Stimulated activated naive B cell treated with anti-CD40 and anti-IgM and Interleukin-4, amounts not matched to agents 10 μg/mL and 1 μg/mL and 100 μg/mL, for 72 hours (primary cell): ENCODE measurements at regions not wholly inside any gene's neighbourhood (a gene's known extent, or its start where the extent isn't known, plus 50 kb on each side); places are given as distances from the start of the nearest gene placed in this dataset.

Source experiments
- ATAC-seq, 2 donors: fragments of 150-1000 bp; cut with Tn5 transposase; replicated peaks; 2 replicates each; pipeline ENCODE4 v1.10.0; 2021; ENCODE audit warnings: moderate library complexity in 1 of 2
- DNase-seq: peaks from one replicate; pipeline ENCODE4 v3.0.0; 2021
- H3K27ac Mint-ChIP-seq: one replicate; pipeline ENCODE4 v1.8.0; 2022; ENCODE audit warnings: mild to moderate bottlenecking, mixed read lengths
- H3K27me3 Mint-ChIP-seq, 2 donors: one replicate each; pipeline ENCODE4 v1.8.0; 2022; ENCODE audit warnings: mixed read lengths in 2 of 2
- H3K36me3 Mint-ChIP-seq, 2 donors: one replicate each; pipeline ENCODE4 v1.8.0; 2022; ENCODE audit warnings: mixed read lengths in 2 of 2, mild to moderate bottlenecking in 1 of 2
- H3K4me1 Mint-ChIP-seq, 2 donors: one replicate each; pipeline ENCODE4 v1.8.0; 2022; ENCODE audit warnings: mixed read lengths in 2 of 2, mild to moderate bottlenecking in 1 of 2
- H3K4me3 Mint-ChIP-seq, 2 donors: one replicate each; pipeline ENCODE4 v1.8.0; 2022; ENCODE audit warnings: mild to moderate bottlenecking in 2 of 2, mixed read lengths in 2 of 2, moderate library complexity in 1 of 2
- H3K9me3 Mint-ChIP-seq, 2 donors: one replicate each; pipeline ENCODE4 v1.8.0; 2022; ENCODE audit warnings: mixed read lengths in 2 of 2, mild to moderate bottlenecking in 1 of 2

GRCh38 chr5:21694567-21694966 lies 1158.6 kb downstream of the CDH12 start:
- no peaks in the 10 kb centered on the region for H3K36me3 Mint-ChIP-seq
- H3K9me3 Mint-ChIP-seq, result peaks cover 0 to 1% of the 10 kb centered on the region in 2 donors
- no peak overlapping the region for H3K4me3 Mint-ChIP-seq
- H3K27me3 Mint-ChIP-seq, result no peaks in the 10 kb centered on the region
- DNase-seq (no peak), ATAC-seq (no peak)
- H3K4me1 Mint-ChIP-seq, result no peaks in the 10 kb centered on the region
- no peak overlapping the region for H3K27ac Mint-ChIP-seq

- no peaks in the 10 kb centered on the region for H3K4me1 Mint-ChIP-seq
- no peaks in the 10 kb centered on the region for H3K9me3 Mint-ChIP-seq
- no peak overlapping the region for H3K4me3 Mint-ChIP-seq
- no peak overlapping the region for H3K27ac Mint-ChIP-seq
- no peaks in the 10 kb centered on the region for H3K36me3 Mint-ChIP-seq
- ATAC-seq (no peak), DNase-seq (no peak)
- no peaks in the 10 kb centered on the region for H3K27me3 Mint-ChIP-seq
These were observed 1159.6 kb downstream of the CDH12 start for GRCh38 chr5:21693591-21693990.

GRCh38 chr5:21689587-21689986 lies 1163.6 kb downstream of the CDH12 start:
- ATAC-seq (no peak), DNase-seq (no peak)
- Mint-ChIP-seq H3K27me3 (no peaks in the 10 kb centered on the region), H3K9me3 (peaks cover 0 to 1% of the 10 kb centered on the region in 2 donors), H3K4me1 (no peaks in the 10 kb centered on the region), H3K36me3 (no peaks in the 10 kb centered on the region), H3K4me3 (no peak overlapping the region), H3K27ac (no peak overlapping the region)

GRCh38 chr5:21688655-21689054 lies 1164.5 kb downstream of the CDH12 start:
- Mint-ChIP-seq H3K9me3 (peaks cover 0 to 1% of the 10 kb centered on the region in 2 donors), H3K36me3 (no peaks in the 10 kb centered on the region), H3K4me1 (no peaks in the 10 kb centered on the region), H3K27me3 (no peaks in the 10 kb centered on the region), H3K4me3 (no peak overlapping the region), H3K27ac (no peak overlapping the region)
- DNase-seq (no peak), ATAC-seq (no peak)

GRCh38 chr5:21687621-21688020 lies 1165.5 kb downstream of the CDH12 start:
- Mint-ChIP-seq H3K27me3 (no peaks in the 10 kb centered on the region), H3K4me1 (no peaks in the 10 kb centered on the region), H3K9me3 (peaks cover 0 to 1% of the 10 kb centered on the region in 2 donors), H3K36me3 (no peaks in the 10 kb centered on the region), H3K4me3 (no peak overlapping the region), H3K27ac (no peak overlapping the region)
- no peak for ATAC-seq
- DNase-seq, result no peak

- Mint-ChIP-seq H3K27me3 (no peaks in the 10 kb centered on the region), H3K4me1 (no peaks in the 10 kb centered on the region), H3K9me3 (peaks cover 0 to 1% of the 10 kb centered on the region in 2 donors), H3K4me3 (no peak overlapping the region), H3K36me3 (no peaks in the 10 kb centered on the region), H3K27ac (no peak overlapping the region)
- no peak for DNase-seq
- ATAC-seq, result no peak
These were observed 1166.4 kb downstream of the CDH12 start for GRCh38 chr5:21686706-21687105.

- DNase-seq (no peak), ATAC-seq (no peak)
- H3K4me3 Mint-ChIP-seq, result no peak overlapping the region
- H3K27me3 Mint-ChIP-seq, result no peaks in the 10 kb centered on the region
- H3K36me3 Mint-ChIP-seq, result no peaks in the 10 kb centered on the region
- H3K9me3 Mint-ChIP-seq, result peaks cover 0 to 1% of the 10 kb centered on the region in 2 donors
- H3K4me1 Mint-ChIP-seq, result no peaks in the 10 kb centered on the region
- no peak overlapping the region for H3K27ac Mint-ChIP-seq
These were observed 1167.6 kb downstream of the CDH12 start for GRCh38 chr5:21685522-21685921.

GRCh38 chr5:21684992-21685391 lies 1168.2 kb downstream of the CDH12 start:
- no peak for DNase-seq
- H3K36me3 Mint-ChIP-seq, result no peaks in the 10 kb centered on the region
- H3K27me3 Mint-ChIP-seq, result no peaks in the 10 kb centered on the region
- ATAC-seq, result no peak
- no peaks in the 10 kb centered on the region for H3K4me1 Mint-ChIP-seq
- H3K4me3 Mint-ChIP-seq, result no peak overlapping the region
- peaks cover 0 to 1% of the 10 kb centered on the region in 2 donors for H3K9me3 Mint-ChIP-seq
- no peak overlapping the region for H3K27ac Mint-ChIP-seq

- no peak overlapping the region for H3K4me3 Mint-ChIP-seq
- H3K27me3 Mint-ChIP-seq, result no peaks in the 10 kb centered on the region
- H3K27ac Mint-ChIP-seq, result no peak overlapping the region
- H3K36me3 Mint-ChIP-seq, result no peaks in the 10 kb centered on the region
- no peaks in the 10 kb centered on the region for H3K4me1 Mint-ChIP-seq
- ATAC-seq (no peak), DNase-seq (no peak)
- H3K9me3 Mint-ChIP-seq, result no peaks in the 10 kb centered on the region
These were observed 1171.2 kb downstream of the CDH12 start for GRCh38 chr5:21681911-21682310.

- Mint-ChIP-seq H3K4me1 (no peaks in the 10 kb centered on the region), H3K27me3 (no peaks in the 10 kb centered on the region), H3K27ac (no peak overlapping the region), H3K4me3 (no peak overlapping the region), H3K9me3 (no peaks in the 10 kb centered on the region), H3K36me3 (no peaks in the 10 kb centered on the region)
- ATAC-seq (no peak), DNase-seq (no peak)
These were observed 1172.5 kb downstream of the CDH12 start for GRCh38 chr5:21680641-21681040.

GRCh38 chr5:21680196-21680595 lies 1172.9 kb downstream of the CDH12 start:
- no peak for ATAC-seq
- Mint-ChIP-seq H3K36me3 (no peaks in the 10 kb centered on the region), H3K4me3 (no peak overlapping the region), H3K27ac (no peak overlapping the region), H3K4me1 (no peaks in the 10 kb centered on the region), H3K27me3 (no peaks in the 10 kb centered on the region), H3K9me3 (no peaks in the 10 kb centered on the region)
- no peak for DNase-seq

GRCh38 chr5:21678526-21678925 lies 1174.6 kb downstream of the CDH12 start:
- Mint-ChIP-seq H3K27me3 (no peaks in the 10 kb centered on the region), H3K27ac (no peak overlapping the region), H3K4me1 (no peaks in the 10 kb centered on the region), H3K4me3 (no peak overlapping the region), H3K36me3 (no peaks in the 10 kb centered on the region), H3K9me3 (no peaks in the 10 kb centered on the region)
- DNase-seq (no peak), ATAC-seq (no peak)

- no peaks in the 10 kb centered on the region for H3K27me3 Mint-ChIP-seq
- no peak overlapping the region for H3K4me3 Mint-ChIP-seq
- H3K9me3 Mint-ChIP-seq, result peaks cover 0 to 1% of the 10 kb centered on the region in 2 donors
These were observed 1180.2 kb downstream of the CDH12 start for GRCh38 chr5:21672911-21673310.

GRCh38 chr5:21672360-21672759 lies 1180.8 kb downstream of the CDH12 start:
- Mint-ChIP-seq H3K27me3 (no peaks in the 10 kb centered on the region), H3K36me3 (no peaks in the 10 kb centered on the region), H3K4me3 (no peak overlapping the region), H3K9me3 (peaks cover 0 to 1% of the 10 kb centered on the region in 2 donors), H3K4me1 (no peaks in the 10 kb centered on the region), H3K27ac (no peak overlapping the region)
- ATAC-seq (no peak), DNase-seq (no peak)

More at GRCh38 chr5:21672911-21673310, 1180.2 kb downstream of the CDH12 start:
- DNase-seq, result no peak
- H3K27ac Mint-ChIP-seq, result no peak overlapping the region
- H3K4me1 Mint-ChIP-seq, result no peaks in the 10 kb centered on the region
- H3K36me3 Mint-ChIP-seq, result no peaks in the 10 kb centered on the region
- ATAC-seq, result no peak

GRCh38 chr5:21665524-21665923 lies 1187.6 kb downstream of the CDH12 start:
- H3K4me1 Mint-ChIP-seq, result no peaks in the 10 kb centered on the region
- ATAC-seq (no peak), DNase-seq (no peak)
- no peak overlapping the region for H3K4me3 Mint-ChIP-seq
- H3K27me3 Mint-ChIP-seq, result no peaks in the 10 kb centered on the region
- no peak overlapping the region for H3K27ac Mint-ChIP-seq
- no peaks in the 10 kb centered on the region for H3K36me3 Mint-ChIP-seq
- H3K9me3 Mint-ChIP-seq, result peaks cover 11 to 16% of the 10 kb centered on the region in 2 donors

- DNase-seq, result no peak
- H3K36me3 Mint-ChIP-seq, result no peaks in the 10 kb centered on the region
- no peak for ATAC-seq
- no peaks in the 10 kb centered on the region for H3K4me1 Mint-ChIP-seq
- H3K4me3 Mint-ChIP-seq, result no peak overlapping the region
- H3K27me3 Mint-ChIP-seq, result no peaks in the 10 kb centered on the region
- peaks cover 11 to 16% of the 10 kb centered on the region in 2 donors for H3K9me3 Mint-ChIP-seq
- no peak overlapping the region for H3K27ac Mint-ChIP-seq
These were observed 1190.1 kb downstream of the CDH12 start for GRCh38 chr5:21663082-21663481.
